ENCODE measurements at regions not wholly inside any gene's neighbourhood (a gene's known extent, or its start where the extent isn't known, plus 50 kb on each side); places are given as distances from the start of the nearest gene placed in this dataset.

GRCh38 chr7:21028599-21028998 lies 241.9 kb upstream of the SP8 start:
- TF ChIP-seq CTCF (IDR thresholded peaks at IDR 0.05) (no peak), POLR2A (IDR thresholded peaks at IDR 0.05) (no peak)

Measured in gastroesophageal sphincter (tissue), 3 donors.